Astrocyte of the hippocampus (primary cell): ENCODE measurements at regions not wholly inside any gene's neighbourhood (a gene's known extent, or its start where the extent isn't known, plus 50 kb on each side); places are given as distances from the start of the nearest gene placed in this dataset.
"Not testable (repeated sequence)": the region's sequence is repeated elsewhere in the genome, so short reads cannot be mapped to it uniquely, and the experiment has no call there.

ENCODE experiments used
- DNase-seq: peaks from one replicate; pipeline ENCODE4 v3.0.0; 2011; ENCODE audit warnings: low read depth, low spot score

DNA sequence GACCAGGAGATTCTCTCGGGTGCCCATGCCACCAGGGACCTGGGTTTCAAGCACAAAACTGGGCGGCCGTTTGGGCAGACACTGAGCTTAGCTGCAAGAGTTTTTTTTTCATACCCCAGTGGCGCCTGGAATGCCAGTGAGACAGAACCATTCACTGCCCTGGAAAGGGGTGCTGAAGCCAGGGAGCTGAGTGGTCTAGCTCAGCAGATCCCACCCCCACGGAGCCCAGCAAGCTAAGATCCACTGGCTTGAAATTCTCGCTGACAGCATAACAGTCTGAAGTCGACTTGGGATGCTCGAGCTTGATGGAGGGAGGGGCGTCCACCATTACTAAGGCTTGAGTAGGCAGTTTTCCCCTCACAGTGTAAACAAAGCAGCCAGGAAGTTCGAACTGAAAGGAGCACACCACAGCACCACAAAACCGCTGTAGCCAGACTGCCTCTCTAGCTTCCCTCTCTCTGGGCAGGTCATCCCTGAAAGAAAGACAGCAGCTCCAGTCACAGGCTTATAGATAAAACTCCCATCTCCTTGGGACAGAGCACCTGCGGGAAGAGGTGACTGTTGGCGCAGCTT lies 157.7 kb downstream of the GIPC2 start:
- not testable (repeated sequence) for DNase-seq

GRCh38 chr1:78210175-78210574 lies 164.4 kb downstream of the GIPC2 start:
- no peak for DNase-seq

DNA sequence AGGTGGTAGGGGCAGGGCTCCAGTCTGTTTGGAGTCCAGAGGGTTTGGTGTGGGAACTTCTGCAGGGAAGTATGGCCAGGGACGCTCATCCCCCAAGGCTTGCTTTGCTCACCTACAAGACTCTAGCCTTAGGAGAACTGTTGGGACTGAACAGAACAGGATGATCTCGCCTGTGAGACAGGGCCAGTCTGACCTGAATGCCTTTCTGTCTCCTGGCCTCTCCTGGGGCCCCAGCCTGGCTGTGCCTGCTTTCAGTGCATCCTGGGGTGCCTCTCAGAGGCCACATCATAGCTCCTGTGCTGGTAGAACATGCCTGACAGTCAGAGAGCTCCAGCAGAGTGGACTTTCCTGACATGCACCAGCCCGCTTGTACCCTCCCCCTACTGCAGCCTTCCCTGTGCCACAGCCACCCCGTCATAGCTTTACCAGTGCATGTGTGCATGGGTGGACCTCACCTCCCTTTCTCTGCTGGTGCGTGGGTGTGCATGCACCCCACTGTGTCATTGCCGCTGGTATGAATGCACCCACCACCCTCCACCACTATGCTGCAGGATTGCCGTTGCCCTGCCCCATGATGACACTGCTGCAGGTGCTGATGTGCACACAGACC lies 165.8 kb downstream of the GIPC2 start:
- DNase-seq, result no peak

DNA sequence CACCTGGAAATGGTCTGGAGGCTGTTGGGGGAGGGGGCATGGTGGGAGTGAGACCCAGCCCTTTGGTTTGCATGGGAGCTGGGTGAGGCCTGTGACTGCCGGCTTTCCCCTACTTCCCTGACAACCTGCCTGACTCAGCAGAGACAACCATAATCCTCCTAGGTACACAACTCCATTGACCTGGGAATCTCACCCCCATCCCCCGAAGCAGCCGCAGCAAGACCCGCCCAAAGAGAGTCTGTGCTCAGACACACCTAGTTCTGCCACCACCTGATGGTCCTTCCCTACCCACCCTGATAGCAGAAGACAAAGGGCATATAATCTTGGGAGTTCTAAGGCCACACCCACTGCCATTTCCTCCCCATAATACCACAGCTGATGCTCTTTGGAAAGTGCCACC lies 168.6 kb downstream of the GIPC2 start:
- DNase-seq, result no peak

DNA sequence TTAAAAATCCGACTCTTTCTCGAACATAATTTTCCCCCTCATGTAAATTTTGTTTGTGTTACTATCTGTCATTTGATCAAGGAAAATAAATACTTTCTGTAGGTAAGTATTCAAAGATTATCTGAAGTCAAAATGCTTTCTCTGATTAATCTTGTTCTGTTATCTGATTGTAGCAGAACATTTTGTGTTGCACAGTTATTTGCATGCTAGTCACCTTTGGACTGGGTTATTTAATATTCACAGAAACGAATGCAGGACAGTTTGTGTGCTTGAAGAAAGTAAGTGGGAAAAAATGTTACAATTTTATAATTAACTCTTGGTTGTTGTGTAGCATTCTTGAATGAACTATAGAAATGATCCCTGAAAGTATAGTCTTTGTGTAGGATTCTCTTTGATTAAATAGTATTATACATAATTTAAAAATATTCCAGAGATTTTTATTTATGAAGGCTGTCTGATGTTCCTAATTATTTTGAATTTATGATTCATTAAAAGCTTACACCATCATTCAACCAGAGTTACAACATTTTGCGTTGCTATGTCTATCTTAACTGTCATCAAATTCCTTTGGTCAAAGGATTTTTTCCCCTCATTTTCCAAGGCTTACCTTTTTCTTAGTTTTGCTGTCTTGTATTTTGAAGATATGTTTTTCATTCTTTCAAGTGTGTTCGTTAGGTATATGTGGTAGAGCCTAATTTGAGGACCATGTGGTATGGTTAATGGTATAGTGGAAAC lies 176.6 kb downstream of the GIPC2 start:
- DNase-seq, result no peak

DNA sequence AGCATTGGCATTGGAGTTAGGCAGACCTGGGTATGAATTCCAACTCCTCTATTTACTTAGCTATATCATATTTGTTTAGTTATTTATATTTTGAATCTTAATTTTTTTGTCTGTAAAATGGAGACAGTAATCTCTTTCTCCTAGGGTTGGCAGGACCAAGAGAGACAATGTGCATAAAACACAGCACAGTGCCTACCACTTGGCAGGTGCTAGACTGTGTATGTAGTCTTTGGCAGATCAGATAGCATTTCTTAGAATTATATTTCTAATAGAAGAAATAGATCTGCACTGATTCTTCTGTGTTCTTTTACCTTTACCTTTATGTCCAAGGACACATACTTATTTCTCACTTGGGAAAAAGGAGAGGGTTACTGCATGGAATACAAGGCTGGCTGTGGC lies 177.2 kb downstream of the GIPC2 start:
- DNase-seq, result no peak

DNA sequence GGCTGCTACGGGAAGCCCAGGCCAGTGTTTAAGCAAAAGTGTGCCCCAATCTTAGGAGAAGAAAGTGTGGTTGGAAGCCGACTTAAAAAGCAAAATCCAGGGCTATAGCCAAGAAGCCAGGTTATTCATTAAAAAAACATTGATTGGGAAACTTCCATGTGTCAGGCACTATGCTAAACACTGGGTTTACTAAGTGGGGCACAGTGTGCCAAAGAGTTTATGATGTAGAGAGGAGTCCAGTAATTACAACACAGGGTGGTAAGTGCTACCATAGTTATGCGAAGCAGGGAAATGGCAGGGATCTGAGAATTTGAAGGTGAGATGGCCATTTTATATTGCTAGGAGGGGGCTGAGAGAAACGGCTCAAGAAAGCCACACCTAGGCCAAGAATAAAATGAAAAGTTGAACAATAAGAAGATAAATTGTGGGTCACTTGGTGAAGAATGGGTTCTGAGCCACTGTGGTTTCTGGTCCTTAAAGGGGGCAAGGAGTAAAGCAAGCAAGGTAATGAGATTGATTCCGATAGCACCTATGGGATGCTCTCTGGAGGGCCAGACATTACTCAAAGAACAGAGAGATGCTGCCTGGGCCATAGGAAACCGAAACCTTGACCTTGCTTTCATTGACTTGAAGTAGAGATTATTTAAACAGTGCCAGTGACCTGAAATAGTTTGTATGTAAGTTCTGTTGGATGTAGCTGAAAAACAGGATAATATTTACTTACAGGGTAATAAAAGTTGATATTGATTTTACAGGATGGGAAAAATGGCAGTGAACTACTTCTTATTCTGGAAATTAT lies 177.8 kb downstream of the GIPC2 start:
- peak; percentile 21 for DNase-seq

- DNase-seq, result no peak
These were observed 178.6 kb downstream of the GIPC2 start for GRCh38 chr1:78224246-78224785.

DNA sequence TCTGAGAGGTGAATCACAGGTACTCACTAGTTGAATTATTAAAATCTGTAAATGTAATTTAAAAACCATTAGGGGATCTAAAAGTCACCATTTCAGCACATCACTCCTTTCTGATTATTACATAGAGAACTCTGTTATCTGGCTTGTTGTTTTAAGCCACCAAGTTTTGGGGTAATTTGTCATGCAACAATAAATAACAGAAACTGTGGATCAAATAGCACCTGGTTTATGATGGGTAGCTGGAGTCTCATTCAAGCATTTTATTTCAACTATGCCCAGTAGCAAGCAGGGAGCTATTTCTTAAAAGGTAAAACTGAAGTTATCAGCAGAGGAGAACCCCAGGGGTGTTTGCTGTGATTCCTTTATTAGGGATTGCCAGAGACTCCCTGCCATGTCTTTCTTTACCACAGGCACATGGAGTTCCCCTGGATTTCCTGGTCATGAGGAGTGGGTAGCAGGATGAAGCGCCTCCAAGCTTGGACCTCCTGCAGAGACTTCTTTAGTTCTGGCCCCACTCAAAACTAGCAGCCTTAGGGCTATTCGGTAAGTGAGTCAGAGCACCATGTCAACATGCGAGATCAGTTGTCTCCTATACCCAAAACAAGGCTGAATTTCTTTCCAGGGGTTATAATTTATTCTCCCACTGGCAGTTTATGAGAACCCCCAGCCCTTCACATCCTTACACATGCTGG lies 179.2 kb downstream of the GIPC2 start:
- no peak for DNase-seq

- DNase-seq, result no peak
These were observed 181.0 kb downstream of the GIPC2 start for GRCh38 chr1:78226784-78227183.

GRCh38 chr1:78227705-78228635 lies 182.2 kb downstream of the GIPC2 start:
- no peak for DNase-seq

GRCh38 chr1:78229344-78229743 lies 183.6 kb downstream of the GIPC2 start:
- no peak for DNase-seq

- DNase-seq, result no peak
These were observed 185.7 kb downstream of the GIPC2 start for GRCh38 chr1:78231477-78231876.

GRCh38 chr1:78231894-78232293 lies 186.1 kb downstream of the GIPC2 start:
- no peak for DNase-seq

DNA sequence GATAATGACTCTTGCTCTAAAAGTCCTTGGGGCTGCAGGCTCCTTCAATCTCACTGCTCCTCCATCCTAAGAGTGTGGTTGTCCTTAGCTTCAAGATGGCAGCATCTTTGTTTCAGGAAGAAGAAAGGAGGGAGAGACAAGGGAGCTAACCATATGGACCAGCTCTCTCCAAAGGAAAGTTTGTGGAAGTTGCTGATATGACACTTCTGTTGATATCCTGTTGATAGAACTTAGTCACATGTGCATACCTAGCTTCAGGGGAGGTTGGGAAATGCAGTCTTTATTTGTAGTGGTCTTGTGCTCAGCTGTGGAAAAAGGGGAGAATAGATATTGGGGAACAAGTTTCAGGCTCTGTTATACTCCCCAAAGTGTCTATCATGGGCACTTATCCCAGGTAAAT lies 186.9 kb downstream of the GIPC2 start:
- DNase-seq, result no peak

DNA sequence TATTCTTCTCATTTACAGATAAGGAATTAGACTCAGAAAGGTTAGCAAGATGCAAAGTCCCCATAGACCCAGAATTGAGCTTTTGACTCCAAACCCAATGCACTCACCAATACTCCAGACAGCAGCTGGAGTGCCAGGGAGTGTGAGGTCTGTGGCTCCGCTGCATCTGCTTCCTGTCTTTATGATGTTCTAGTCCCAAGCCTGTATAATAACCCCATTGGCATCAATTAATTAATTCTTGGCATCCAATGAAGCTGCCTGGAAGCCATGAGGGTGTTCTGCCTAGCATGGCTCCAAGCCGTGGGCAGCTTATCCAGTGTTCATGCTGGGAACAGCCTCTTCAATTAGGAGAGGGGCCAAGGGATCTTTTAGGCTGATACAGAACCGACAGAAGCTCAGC lies 188.7 kb downstream of the GIPC2 start:
- no peak for DNase-seq

DNA sequence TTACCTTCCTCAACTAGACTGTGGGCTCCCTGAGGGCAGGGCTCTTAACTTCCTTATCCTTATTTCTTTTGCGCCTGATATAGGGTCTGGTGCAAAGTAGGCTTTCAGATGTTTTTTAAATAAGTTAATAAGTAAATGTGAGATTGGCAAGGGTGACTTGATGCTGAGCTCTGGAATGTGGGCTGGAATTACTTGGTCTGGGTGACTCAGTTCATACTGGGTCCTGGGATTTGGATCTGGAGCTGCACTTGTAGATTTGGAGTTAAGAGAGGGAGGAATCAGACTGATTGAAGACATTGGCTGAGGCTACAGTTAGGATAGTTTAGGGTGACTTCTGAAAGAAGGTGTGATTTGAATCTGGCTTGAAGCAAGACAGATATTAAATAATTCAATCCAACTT lies 190.9 kb downstream of the GIPC2 start:
- DNase-seq, result peak; percentile 20

GRCh38 chr1:78237364-78237916 lies 191.7 kb downstream of the GIPC2 start:
- no peak for DNase-seq

GRCh38 chr1:78240191-78240590 lies 194.4 kb downstream of the GIPC2 start:
- no peak for DNase-seq

GRCh38 chr1:78240755-78241154 lies 195.0 kb downstream of the GIPC2 start:
- DNase-seq, result peak; percentile 21
